ENCODE measurements at regions not wholly inside any gene's neighbourhood (a gene's known extent, or its start where the extent isn't known, plus 50 kb on each side); places are given as distances from the start of the nearest gene placed in this dataset.
"Not testable (repeated sequence)": the region's sequence is repeated elsewhere in the genome, so short reads cannot be mapped to it uniquely, and the experiment has no call there.

DNA sequence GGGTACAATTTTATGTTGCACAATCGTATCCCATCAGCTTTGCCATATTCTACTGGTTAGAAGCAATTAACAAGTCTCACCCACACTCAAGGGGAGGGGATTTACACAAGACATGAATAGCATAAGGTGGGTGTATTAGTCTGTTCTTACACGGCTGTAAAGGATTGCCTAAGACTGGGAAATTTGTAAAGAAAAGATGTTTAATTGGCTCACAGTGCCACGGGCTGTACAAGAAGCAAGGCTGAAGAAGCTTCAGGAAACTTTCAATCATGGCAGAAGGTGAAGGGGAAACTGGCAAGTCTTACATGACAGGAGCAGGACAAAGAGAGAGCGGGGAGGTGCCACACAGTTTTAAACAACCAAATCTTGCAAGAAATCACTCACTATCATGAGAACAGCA lies 231.8 kb upstream of the AMIGO2 start:
- DNase-seq (ENCODE audit: insufficient read length, low spot score): no peak
- FAIRE-seq: no peak
- TF ChIP-seq POLR2A (IDR thresholded peaks at IDR 0.05; ENCODE audit: low read depth, low read length): no peak
- TF ChIP-seq POU2F2 (IDR thresholded peaks at IDR 0.05; ENCODE audit: low read depth, low read length): no peak
- no peak for TF ChIP-seq SPI1 (IDR thresholded peaks at IDR 0.05; ENCODE audit: low read depth, low read length)

DNA sequence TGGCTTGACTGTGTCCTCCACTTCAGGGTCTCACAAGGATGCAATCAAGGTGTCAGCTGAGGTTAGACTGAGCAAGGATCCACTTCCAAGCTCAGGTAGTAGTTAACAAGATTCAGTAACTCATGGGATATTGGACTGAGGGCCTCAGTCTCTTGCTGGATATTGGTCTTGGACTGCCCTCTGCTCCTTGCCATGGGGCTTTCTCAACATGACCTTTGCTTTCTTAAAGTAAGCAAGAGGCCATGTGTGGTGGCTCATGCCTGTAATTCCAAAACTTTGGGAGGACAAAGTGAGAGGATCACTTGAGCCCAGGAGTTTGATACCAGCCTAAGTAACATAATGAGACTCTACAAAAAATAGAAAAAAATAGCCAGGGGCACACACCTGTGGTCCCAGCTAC lies 231.3 kb upstream of the AMIGO2 start:
- TF ChIP-seq SPI1 (IDR thresholded peaks at IDR 0.05; ENCODE audit: low read depth, low read length) (no peak), POU2F2 (IDR thresholded peaks at IDR 0.05; ENCODE audit: low read depth, low read length) (no peak), TAF1 (IDR thresholded peaks at IDR 0.05; ENCODE audit: low read depth, low read length) (no peak), POLR2A (IDR thresholded peaks at IDR 0.05; ENCODE audit: low read depth, low read length) (no peak), PAX5 (IDR thresholded peaks at IDR 0.05; ENCODE audit: insufficient read depth, low read length, severe bottlenecking) (no peak), POLR2AphosphoS5 (IDR thresholded peaks at IDR 0.05; ENCODE audit: low read depth, low read length) (no peak)
- no peak for DNase-seq (ENCODE audit: insufficient read length, low spot score)
- no peak for FAIRE-seq

DNA sequence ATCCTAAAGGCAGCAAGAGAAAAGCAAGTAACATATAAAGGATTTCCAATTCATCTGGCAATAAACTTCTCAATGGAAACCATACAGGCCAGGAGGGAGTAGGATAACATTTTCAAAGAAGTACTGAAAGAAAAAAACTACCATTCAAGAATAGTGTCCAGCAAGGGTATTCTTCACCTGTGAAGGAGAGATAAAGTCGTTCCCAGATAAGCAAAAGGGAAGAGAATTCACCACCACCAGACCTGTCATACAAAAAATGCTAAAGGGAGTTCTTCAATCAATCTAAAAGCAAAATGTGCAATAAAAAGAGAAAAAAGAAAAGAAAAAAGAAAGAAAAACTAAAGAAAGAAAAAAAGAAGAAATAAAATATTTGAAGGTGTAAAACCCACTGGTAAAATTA lies 228.9 kb upstream of the AMIGO2 start:
- FAIRE-seq (no peak), DNase-seq (ENCODE audit: insufficient read length, low spot score) (no peak)
- no peak for TF ChIP-seq POLR2AphosphoS5 (IDR thresholded peaks at IDR 0.05; ENCODE audit: low read depth, low read length)
- TF ChIP-seq PAX5 (IDR thresholded peaks at IDR 0.05; ENCODE audit: insufficient read depth, low read length, severe bottlenecking): no peak

DNA sequence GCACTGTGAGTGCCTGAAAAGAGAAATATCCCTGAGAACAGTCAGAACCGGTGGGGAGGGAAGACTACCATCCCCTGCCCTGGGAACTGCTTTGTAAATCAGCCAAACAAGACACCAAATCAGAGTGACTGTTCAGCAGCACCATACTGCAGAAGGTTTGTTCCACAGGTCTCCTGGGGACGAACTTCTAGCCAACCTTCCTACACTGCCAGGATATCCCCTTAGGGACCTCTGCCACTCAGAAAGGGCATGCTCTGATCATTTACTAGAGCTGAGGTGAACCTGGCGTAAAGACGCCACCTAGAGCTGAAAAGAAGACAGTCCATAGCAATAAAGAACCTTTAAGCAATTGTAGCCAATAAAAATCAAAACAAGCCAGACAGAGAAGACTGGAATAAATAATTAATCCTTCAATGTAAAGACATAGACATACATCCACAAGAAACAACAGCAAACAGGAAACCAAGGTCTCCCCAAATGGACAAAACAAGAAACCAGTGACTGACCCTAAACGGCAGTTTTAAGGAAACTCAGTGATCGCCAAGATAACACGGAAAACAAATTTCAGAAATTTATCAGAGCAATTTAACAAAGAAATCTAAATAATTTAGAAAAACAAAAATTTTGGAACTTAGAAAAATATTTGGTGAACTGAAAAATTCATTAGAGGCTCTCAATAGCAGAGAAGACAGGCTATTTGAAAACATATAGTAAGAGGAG lies 228.1 kb upstream of the AMIGO2 start:
- FAIRE-seq: peak; percentile 33
- TF ChIP-seq POLR2AphosphoS5 (IDR thresholded peaks at IDR 0.05; ENCODE audit: low read depth, low read length) (no peak), POU2F2 (IDR thresholded peaks at IDR 0.05; ENCODE audit: low read depth, low read length) (no peak), POLR2A (IDR thresholded peaks at IDR 0.05; ENCODE audit: low read depth, low read length) (no peak), TAF1 (IDR thresholded peaks at IDR 0.05; ENCODE audit: low read depth, low read length) (no peak), PAX5 (IDR thresholded peaks at IDR 0.05; ENCODE audit: insufficient read depth, low read length, severe bottlenecking) (no peak), SPI1 (IDR thresholded peaks at IDR 0.05; ENCODE audit: low read depth, low read length) (no peak)

DNA sequence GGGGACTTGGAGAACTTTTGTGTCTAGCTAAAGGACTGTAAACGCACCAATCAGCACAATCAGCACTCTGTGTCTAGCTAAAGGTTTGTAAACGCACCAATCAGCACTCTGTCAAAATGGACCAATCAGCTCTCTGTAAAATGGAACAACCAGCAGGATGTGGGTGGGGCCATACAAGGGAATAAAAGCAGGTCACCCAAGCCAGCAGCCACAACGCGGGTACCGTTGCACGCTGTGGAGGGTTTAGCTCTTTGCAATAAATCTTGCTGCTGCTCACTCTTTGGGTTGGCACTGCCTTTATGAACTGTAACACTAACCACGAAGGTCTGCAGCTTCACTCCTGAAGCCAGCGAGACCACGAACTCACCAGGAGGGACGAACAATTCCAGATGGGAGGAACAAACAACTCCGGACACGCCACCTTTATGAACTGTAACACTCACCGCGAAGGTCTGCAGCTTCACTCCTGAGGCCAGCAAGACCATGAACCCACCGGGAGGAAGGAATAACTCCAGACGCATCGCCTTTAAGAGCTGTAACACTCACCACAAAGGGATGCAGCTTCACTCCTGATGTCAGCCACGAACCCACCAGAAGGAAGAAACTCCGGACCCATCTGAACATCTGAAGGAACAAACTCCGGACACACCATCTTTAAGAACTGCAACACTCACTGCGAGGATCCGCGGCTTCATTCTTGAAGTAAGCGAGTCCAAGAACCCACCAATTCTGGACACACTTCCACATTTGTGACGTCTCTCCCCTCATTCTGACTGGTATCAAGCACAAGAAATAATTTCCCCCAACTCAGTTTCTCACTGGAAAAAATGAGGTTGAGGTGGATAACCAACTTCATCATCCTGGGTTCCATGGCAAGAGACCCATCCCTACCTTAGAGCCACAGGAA lies 227.3 kb upstream of the AMIGO2 start:
- 0 out of 2 replicates have a peak, but pooled peaks have one; percentile 8 for TF ChIP-seq SPI1 (IDR thresholded peaks at IDR 0.05; ENCODE audit: low read depth, low read length)
- DNase-seq (ENCODE audit: insufficient read length, low spot score); FAIRE-seq: not testable (repeated sequence)

More for the DNA sequence above, 228.1 kb upstream of the AMIGO2 start:
- DNase-seq (ENCODE audit: insufficient read length, low spot score): no peak

DNA sequence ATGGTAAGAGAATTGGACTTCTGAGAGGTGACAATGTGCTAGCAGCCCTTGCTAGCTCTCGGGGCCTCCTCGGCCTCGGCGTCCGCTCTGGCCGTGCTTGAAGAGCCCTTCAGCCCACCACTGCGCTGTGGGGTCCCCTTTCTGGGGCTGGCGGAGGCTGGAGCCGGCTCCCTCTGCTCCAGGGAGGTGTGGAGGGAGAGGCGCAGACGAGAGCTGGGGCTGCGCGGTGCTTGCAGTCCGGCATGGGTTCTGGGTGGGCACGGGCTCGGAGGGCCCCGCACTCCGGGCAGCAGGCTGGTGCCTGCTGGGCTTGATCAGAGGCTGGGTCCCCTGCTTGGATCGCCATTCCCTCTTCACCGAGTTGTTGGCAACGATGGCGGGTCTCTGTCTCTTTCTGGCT lies 226.4 kb upstream of the AMIGO2 start:
- TF ChIP-seq TAF1 (IDR thresholded peaks at IDR 0.05; ENCODE audit: low read depth, low read length) (no peak), SPI1 (IDR thresholded peaks at IDR 0.05; ENCODE audit: low read depth, low read length) (no peak), POLR2AphosphoS5 (IDR thresholded peaks at IDR 0.05; ENCODE audit: low read depth, low read length) (no peak), POU2F2 (IDR thresholded peaks at IDR 0.05; ENCODE audit: low read depth, low read length) (no peak), POLR2A (IDR thresholded peaks at IDR 0.05; ENCODE audit: low read depth, low read length) (no peak), PAX5 (IDR thresholded peaks at IDR 0.05; ENCODE audit: insufficient read depth, low read length, severe bottlenecking) (no peak)
- no peak for FAIRE-seq

DNA sequence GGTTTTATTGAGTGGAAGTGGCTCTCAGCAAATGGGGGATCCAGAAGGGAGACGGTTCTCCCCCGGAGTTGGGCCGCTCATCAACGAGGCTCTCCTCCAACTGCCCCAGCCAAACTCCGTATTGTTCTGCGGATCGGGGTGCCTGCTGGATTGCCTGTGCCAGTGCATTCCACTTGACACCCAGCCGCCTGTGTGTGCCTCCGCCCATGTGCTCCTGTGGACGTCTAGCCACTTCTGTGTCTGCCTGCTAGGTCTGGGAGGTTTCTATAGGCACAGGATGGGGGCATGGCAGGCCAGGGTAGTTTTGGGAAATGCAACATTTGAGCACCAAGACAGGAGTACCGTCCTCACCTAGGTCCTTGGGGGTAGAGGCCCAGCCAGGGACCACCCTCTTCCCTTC lies 225.7 kb upstream of the AMIGO2 start:
- FAIRE-seq (no peak), DNase-seq (ENCODE audit: insufficient read length, low spot score) (no peak)
- no peak for TF ChIP-seq POU2F2 (IDR thresholded peaks at IDR 0.05; ENCODE audit: low read depth, low read length)
- no peak for TF ChIP-seq SPI1 (IDR thresholded peaks at IDR 0.05; ENCODE audit: low read depth, low read length)
- TF ChIP-seq POLR2A (IDR thresholded peaks at IDR 0.05; ENCODE audit: low read depth, low read length): no peak
- TF ChIP-seq PAX5 (IDR thresholded peaks at IDR 0.05; ENCODE audit: insufficient read depth, low read length, severe bottlenecking): no peak
- no peak for TF ChIP-seq POLR2AphosphoS5 (IDR thresholded peaks at IDR 0.05; ENCODE audit: low read depth, low read length)
- TF ChIP-seq TAF1 (IDR thresholded peaks at IDR 0.05; ENCODE audit: low read depth, low read length): no peak

More for the DNA sequence above, 226.4 kb upstream of the AMIGO2 start:
- no peak for DNase-seq (ENCODE audit: insufficient read length, low spot score)

DNA sequence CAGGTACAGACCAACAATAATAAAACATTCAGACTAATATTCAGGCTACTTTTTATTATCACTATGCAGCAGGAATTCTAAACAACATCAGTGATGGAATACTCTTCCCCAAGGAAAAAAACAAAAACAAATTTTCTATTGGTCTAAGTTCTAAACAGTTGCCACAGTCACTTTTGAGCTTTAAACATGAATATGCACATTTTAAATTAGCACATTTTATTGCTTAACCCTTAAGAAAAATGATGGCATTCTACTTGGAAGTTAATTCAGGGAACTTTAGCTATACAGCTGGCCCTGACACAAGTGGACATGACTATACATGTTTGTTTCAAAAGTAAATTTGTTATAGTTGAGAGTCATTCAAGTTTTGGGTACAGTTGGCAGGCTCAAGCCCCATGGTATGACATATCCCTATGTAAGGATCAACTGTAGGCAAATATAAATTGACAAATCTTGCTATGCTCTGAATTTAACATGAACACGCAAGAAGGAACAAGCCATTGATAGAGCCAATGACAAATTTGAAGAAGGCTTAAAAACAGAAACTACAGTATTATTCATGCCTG lies 224.3 kb upstream of the AMIGO2 start:
- DNase-seq (ENCODE audit: insufficient read length, low spot score): no peak
- no peak for FAIRE-seq
- TF ChIP-seq SPI1 (IDR thresholded peaks at IDR 0.05; ENCODE audit: low read depth, low read length): no peak
- TF ChIP-seq POLR2AphosphoS5 (IDR thresholded peaks at IDR 0.05; ENCODE audit: low read depth, low read length): no peak
- TF ChIP-seq POU2F2 (IDR thresholded peaks at IDR 0.05; ENCODE audit: low read depth, low read length): no peak
- TF ChIP-seq PAX5 (IDR thresholded peaks at IDR 0.05; ENCODE audit: insufficient read depth, low read length, severe bottlenecking): no peak
- no peak for TF ChIP-seq TAF1 (IDR thresholded peaks at IDR 0.05; ENCODE audit: low read depth, low read length)
- TF ChIP-seq POLR2A (IDR thresholded peaks at IDR 0.05; ENCODE audit: low read depth, low read length): no peak

DNA sequence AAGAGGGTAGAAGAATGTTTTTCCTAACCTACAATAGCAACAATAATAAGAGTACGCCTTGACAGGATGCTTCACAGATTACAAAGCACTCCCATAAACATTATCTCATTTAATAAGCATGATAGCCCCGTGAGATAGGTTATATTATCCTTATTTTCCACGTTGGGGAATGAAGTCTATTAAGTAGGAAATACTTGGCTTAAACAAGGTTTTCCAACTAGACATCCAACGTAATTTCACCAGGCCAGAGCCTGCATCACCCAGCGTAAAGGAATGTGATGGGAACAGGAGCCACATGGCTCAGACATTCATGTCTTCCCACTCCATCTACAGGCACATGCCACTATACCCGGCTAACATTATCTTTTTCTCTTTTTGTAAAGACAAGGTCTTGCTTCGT lies 223.4 kb upstream of the AMIGO2 start:
- FAIRE-seq (no peak), DNase-seq (ENCODE audit: insufficient read length, low spot score) (no peak)
- TF ChIP-seq SPI1 (IDR thresholded peaks at IDR 0.05; ENCODE audit: low read depth, low read length) (no peak), POLR2A (IDR thresholded peaks at IDR 0.05; ENCODE audit: low read depth, low read length) (no peak), POLR2AphosphoS5 (IDR thresholded peaks at IDR 0.05; ENCODE audit: low read depth, low read length) (no peak), POU2F2 (IDR thresholded peaks at IDR 0.05; ENCODE audit: low read depth, low read length) (no peak), TAF1 (IDR thresholded peaks at IDR 0.05; ENCODE audit: low read depth, low read length) (no peak), PAX5 (IDR thresholded peaks at IDR 0.05; ENCODE audit: insufficient read depth, low read length, severe bottlenecking) (no peak)
